Head of caudate nucleus (tissue), 42 donors: ENCODE measurements at regions not wholly inside any gene's neighbourhood (a gene's known extent, or its start where the extent isn't known, plus 50 kb on each side); places are given as distances from the start of the nearest gene placed in this dataset.
"Not testable (repeated sequence)": the region's sequence is repeated elsewhere in the genome, so short reads cannot be mapped to it uniquely, and the experiment has no call there.

Experiments
- DNase-seq, 42 donors: peaks; one replicate each; pipeline versions ENCODE4 v3.0.0 to v3.0.0-alpha.2; 2020 to 2021; ENCODE audit warnings: mixed read lengths in 7 of 42
- intact Hi-C: fragments of 100-400 bp; cut with DNase I; formaldehyde crosslinking; loops from one replicate; pipeline ENCODE4 v1.15.0; 2022

GRCh38 chr13:65410791-65411190 lies 1819.3 kb downstream of the PCDH9 start:
- intact Hi-C loops, result no loop called here
- DNase-seq, result no peak

DNA sequence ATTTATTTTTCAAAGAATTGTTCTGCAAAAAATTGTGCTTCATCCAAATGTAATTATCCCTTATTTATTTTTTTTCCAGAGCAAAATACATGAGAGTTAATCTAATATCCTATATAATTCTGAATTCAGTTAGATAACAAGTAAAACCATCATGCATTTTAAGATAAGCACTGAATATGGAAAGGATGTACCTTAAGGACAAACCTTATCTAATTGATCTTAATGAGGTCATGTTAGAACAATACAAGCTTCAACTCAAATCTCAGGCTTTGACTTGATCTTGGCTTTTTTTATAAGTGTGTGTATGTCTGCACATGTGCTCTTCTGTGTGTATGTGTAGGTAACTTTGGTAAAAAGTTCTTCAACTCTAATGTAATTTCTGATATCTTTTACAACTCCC lies 1828.8 kb downstream of the PCDH9 start:
- intact Hi-C loops, result no loop called here
- DNase-seq, result no peak

GRCh38 chr13:65400702-65401101 lies 1829.4 kb downstream of the PCDH9 start:
- DNase-seq, result no peak
- intact Hi-C loops, result no loop called here

- no peak for DNase-seq
- intact Hi-C loops, result no loop called here
Measured at GRCh38 chr13:65387743-65388347, 1842.3 kb downstream of the PCDH9 start.

- intact Hi-C loops, result no loop called here
- no peak for DNase-seq
Measured at GRCh38 chr13:65378943-65379519, 1851.1 kb downstream of the PCDH9 start.

DNA sequence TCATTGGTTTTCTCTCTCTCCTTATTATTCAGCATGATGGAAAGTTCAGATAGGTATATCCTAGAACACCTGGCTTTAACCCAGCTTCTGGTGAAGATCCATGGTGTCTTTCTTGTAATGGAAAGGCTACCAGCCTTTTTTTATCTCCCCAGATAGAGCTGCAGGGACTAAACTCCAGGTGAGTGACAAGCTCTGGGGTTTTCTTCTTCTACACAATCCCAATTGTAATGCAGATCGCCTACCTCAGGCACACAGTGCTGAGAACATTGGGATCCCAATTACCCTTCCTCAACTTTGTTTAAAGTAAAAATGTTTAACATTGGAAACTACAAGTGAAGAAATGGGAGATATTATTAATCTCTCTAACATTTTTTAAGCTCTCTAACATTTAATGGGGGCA lies 1851.7 kb downstream of the PCDH9 start:
- no peak for DNase-seq
- intact Hi-C loops, result no loop called here

DNA sequence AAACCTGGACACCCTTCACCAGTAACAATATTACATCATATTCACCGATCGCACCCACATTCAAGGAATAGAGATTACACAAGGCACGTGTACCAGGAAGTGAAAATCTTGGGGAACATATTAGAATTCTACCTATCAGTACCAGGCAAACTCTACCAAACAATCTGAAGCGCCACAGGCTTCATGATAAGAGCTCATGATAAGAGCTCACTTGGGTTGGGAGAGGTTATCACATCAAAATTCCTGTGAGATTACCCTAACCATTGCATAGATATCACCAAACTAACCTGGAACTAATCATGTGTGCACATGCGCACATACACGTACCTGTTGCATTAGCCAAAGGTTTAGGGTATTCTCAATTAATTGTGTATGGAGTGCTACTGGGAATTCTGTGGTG lies 1861.3 kb downstream of the PCDH9 start:
- intact Hi-C loops, result no loop called here
- no peak for DNase-seq

DNA sequence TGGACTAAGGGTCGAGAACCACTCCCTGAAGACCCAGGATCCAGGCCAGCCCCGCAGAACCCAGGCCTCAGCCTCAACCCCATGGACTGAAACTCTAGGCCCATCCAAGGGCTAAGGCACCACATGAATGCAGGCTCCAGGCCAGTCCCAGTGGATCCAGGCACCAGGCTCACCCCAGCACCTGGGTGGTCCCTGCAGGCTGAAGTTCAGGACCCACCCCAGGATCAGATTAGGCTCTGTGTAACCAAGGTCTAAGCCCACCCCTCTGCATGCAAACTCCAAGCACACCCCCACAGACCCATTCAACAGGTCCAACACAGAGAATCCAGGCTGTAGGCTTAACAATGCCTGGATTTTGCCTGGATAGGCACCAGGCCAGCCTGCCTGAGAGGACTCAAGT lies 1876.2 kb downstream of the PCDH9 start:
- intact Hi-C loops, result no loop called here
- DNase-seq, result no peak

DNA sequence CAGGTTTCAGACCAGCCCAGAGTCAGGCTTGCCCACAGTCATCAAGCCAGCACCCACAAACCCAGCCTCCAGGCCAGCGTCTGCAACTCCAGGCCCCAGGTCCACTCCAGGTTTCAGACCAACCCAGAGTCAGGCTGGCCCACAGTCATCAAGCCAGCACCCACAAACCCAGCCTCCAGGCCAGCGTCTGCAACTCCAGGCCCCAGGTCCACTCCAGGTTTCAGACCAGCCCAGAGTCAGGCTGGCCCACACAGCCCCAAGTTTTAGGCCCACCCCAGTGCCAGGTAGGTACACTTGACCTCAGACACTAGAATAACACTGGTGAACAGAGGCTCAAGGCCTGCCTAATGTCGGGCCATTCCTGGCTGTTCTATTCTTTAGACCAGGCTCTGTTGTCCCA lies 1877.0 kb downstream of the PCDH9 start:
- DNase-seq, intact Hi-C loops: not testable (repeated sequence)

GRCh38 chr13:65347420-65348030 lies 1882.6 kb downstream of the PCDH9 start:
- DNase-seq, result no peak
- intact Hi-C loops, result no loop called here

GRCh38 chr13:65343898-65344663 lies 1886.1 kb downstream of the PCDH9 start:
- intact Hi-C loops, result no loop called here
- no peak for DNase-seq

- intact Hi-C loops, result no loop called here
- DNase-seq, result no peak
Measured at GRCh38 chr13:65342541-65343337, 1887.4 kb downstream of the PCDH9 start.

- intact Hi-C loops, result no loop called here
- DNase-seq, result no peak
Measured at GRCh38 chr13:65339241-65339640, 1890.9 kb downstream of the PCDH9 start.

DNA sequence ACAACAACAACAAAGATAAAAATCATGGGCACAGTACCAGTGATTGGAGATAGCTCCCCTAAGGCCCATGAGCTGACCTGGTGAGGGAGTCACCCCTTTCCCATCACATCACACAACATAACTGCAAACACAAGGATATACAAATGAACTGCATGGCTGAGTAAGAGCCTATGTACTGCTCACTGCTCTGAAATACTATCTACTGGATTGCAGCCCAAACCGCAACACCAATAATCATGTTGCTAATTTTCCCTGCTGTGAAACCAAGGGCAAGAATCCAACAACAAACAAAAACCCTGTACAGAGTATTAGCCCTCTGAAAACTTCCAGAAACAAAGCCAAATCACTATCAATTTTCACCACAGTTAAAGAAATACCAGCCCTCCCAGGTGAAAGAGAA lies 1893.2 kb downstream of the PCDH9 start:
- intact Hi-C loops, result no loop called here

GRCh38 chr13:65336087-65336749 lies 1893.9 kb downstream of the PCDH9 start:
- intact Hi-C loops, result no loop called here
- DNase-seq, result peak in 1 of 42 donors; percentile 18

More for the DNA sequence above, 1893.2 kb downstream of the PCDH9 start:
- no peak for DNase-seq

- intact Hi-C loops, result no loop called here
- DNase-seq, result no peak
Measured at GRCh38 chr13:65330691-65331090, 1899.4 kb downstream of the PCDH9 start.

GRCh38 chr13:65330287-65330686 lies 1899.8 kb downstream of the PCDH9 start:
- intact Hi-C loops, result no loop called here
- no peak for DNase-seq

DNA sequence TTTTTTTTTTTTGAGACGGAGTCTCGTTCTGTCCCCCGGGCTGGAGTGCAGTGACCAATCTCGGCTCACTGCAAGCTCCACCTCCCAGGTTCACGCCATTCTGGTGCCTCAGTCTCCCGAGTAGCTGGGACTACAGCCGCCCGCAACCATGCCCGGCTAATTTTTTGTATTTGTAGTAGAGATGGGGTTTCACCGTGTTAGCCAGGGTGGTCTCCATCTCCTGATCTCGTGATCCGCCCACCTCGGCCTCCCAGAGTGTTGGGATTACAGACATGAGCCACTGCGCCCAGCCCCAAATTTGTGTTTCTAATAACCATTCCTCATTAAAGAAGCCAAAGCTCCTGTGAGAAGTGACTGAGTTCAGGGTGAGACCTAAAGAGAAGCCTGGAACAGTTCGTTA lies 1906.9 kb downstream of the PCDH9 start:
- intact Hi-C loops, result not testable (repeated sequence)

DNA sequence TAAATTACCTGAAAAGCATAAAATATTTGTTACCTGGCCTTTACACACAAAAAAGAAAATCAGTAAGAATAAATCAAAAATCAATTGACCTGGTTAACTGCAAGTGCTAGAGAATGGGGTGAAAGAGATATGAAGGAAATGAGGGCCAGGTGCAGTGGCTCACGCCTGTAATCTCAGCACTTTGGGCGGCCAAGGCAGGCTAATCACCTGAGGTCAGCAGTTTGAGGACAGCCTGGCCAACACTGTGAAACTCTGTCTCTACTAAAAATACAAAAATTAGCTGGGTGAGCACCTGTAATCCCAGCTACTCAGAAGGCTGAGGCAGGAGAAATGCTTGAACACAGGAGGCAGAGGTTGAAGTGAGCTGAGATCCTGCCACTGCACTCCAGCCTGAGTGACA lies 1908.7 kb downstream of the PCDH9 start:
- intact Hi-C loops, result not testable (repeated sequence)

More for the DNA sequence above, 1906.9 kb downstream of the PCDH9 start:
- DNase-seq, result not testable (repeated sequence)

More for the DNA sequence above, 1908.7 kb downstream of the PCDH9 start:
- DNase-seq, result not testable (repeated sequence)
